ENCODE measurements at regions not wholly inside any gene's neighbourhood (a gene's known extent, or its start where the extent isn't known, plus 50 kb on each side); places are given as distances from the start of the nearest gene placed in this dataset.

GRCh38 chr16:5366126-5366525 is 268.5 kb upstream of the EEF2KMT start:
- TF ChIP-seq CTCF (conservative IDR thresholded peaks at IDR 0.05; ENCODE audit: low read length) (no peak), EZH2phosphoT487 (IDR thresholded peaks at IDR 0.05; ENCODE audit: borderline replicate concordance, low read depth, low read length) (no peak)
